LNCaP clone FGC (cell line): ENCODE measurements at regions not wholly inside any gene's neighbourhood (a gene's known extent, or its start where the extent isn't known, plus 50 kb on each side); places are given as distances from the start of the nearest gene placed in this dataset.

Source experiments
- DNase-seq: peaks from one replicate; pipeline ENCODE4 v3.0.0-alpha.2; 2011; ENCODE audit warnings: low read depth
- H3K4me3 ChIP-seq: 2 replicates; pipeline ENCODE4 v1.5.1; 2011; ENCODE audit warnings: mild to moderate bottlenecking, low read depth, low read length, control low read depth
- CTCF ChIP-seq: IDR thresholded peaks from 2 replicates; pipeline ENCODE4 v1.5.1; 2012; ENCODE audit warnings: mild to moderate bottlenecking; ENCODE audit not compliant: control insufficient read depth, insufficient read depth; ENCODE audit errors: extremely low read depth

- no peak for TF ChIP-seq CTCF
- DNase-seq = no peak
These were observed 251.9 kb downstream of the SOD2 start for GRCh38 chr6:159440911-159441703.

GRCh38 chr6:159440349-159440748 lies 252.7 kb downstream of the SOD2 start:
- TF ChIP-seq CTCF = no peak
- DNase-seq = no peak
- H3K4me3 ChIP-seq = no peak overlapping the region

More at GRCh38 chr6:159440911-159441703, 251.9 kb downstream of the SOD2 start:
- no peak overlapping the region for H3K4me3 ChIP-seq

- TF ChIP-seq CTCF = no peak
- no peak for DNase-seq
- H3K4me3 ChIP-seq = no peak overlapping the region
These were observed 253.4 kb downstream of the SOD2 start for GRCh38 chr6:159439651-159440050.

GRCh38 chr6:159438106-159438505 lies 254.9 kb downstream of the SOD2 start:
- DNase-seq = no peak
- no peak for TF ChIP-seq CTCF
- H3K4me3 ChIP-seq = no peak overlapping the region

GRCh38 chr6:159436581-159436980 lies 256.5 kb downstream of the SOD2 start:
- no peak for TF ChIP-seq CTCF
- no peak for DNase-seq
- no peak overlapping the region for H3K4me3 ChIP-seq

GRCh38 chr6:159435701-159436100 lies 257.3 kb downstream of the SOD2 start:
- no peak for DNase-seq
- no peak for TF ChIP-seq CTCF
- H3K4me3 ChIP-seq = no peak overlapping the region

GRCh38 chr6:159434410-159434809 lies 258.6 kb downstream of the SOD2 start:
- no peak overlapping the region for H3K4me3 ChIP-seq
- no peak for DNase-seq
- TF ChIP-seq CTCF = no peak
